Germinal center (tissue), 1 donor: ENCODE measurements at regions not wholly inside any gene's neighbourhood (a gene's known extent, or its start where the extent isn't known, plus 50 kb on each side); places are given as distances from the start of the nearest gene placed in this dataset.

ENCODE experiments used
- DNase-seq: peaks from one replicate; pipeline ENCODE4 v3.0.0; 2012; ENCODE audit warnings: mixed read lengths, low spot score

GRCh38 chr6:164294047-164294784 is 879.7 kb downstream of the QKI start:
- no peak for DNase-seq

DNA sequence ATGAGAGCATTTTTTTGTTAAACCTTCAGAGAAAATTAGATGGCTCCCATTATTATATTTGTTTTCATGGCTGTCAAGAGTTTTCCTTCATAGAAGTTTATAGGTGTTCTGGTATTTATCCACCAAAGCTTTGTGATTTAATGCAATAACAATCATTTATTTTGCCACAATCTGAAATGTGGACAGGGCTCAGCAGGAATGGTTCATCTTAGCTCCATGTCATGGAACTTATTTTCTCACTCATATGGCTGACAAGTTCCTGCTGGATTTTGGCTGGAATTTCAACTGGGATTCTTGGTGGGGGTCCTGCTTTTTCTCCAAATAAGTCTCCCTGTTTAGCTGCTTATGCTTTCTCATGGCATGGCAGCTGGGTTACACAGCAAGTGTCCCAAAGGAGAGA is 876.7 kb downstream of the QKI start:
- no peak for DNase-seq

DNA sequence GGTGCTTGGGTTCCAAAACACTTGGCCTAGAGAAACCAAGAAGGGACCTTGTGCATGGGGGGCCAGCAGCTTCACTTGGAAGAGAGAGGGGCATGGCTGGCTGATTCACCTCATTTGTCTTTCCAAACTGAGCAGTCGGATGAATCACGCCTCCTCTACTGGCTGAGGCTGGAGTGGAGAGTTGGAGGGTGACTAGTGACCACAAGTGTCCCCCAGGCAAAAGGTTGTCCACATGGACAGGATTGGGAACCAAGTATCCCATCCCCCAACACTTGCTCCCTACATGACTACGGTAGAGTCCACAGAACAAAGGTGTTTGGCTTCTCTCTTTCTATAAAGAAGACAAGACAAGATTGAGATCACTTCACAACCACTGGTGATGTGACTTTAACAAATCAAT is 875.6 kb downstream of the QKI start:
- no peak for DNase-seq

DNA sequence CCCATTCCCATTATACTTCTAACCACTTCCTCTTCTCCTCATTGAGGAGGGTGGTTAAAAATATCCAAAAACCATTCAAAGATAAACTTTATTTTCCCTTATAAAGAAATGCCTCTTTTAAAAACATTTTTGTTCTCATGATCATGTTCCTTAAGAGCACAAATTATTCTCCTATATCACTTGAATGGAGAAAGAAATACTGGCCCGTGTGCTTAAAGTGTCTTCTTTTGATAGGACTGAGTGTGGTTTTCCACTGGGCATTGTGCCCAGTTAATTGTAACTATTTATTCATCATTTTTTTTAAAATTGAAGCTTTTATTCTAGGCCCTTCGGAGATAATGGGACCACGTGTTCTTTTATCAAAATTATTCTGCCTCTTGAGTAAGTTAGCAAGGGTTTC is 871.5 kb downstream of the QKI start:
- no peak for DNase-seq

- DNase-seq, result no peak
These were observed 869.1 kb downstream of the QKI start for GRCh38 chr6:164283574-164283973.

GRCh38 chr6:164276211-164276610 is 861.7 kb downstream of the QKI start:
- no peak for DNase-seq

GRCh38 chr6:164275773-164276172 is 861.3 kb downstream of the QKI start:
- DNase-seq, result no peak

DNA sequence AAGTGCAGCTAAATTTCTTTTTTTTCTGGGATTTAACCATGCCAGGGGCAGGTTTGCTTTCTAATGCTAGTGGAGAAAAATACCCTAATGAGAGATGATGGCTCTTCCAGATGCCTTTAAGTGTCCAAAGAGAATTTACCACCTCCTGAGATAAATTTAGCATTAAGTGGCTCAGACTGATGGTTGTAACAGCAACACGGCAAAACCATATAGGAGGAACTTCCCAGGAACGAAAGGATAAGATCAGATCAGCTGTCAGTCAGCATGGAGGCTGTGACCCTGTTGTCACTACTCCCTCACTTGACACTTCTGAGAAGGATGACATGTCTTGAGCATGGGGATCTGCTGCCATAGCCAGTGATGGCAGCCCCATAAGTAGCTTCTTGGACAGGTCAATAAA is 860.0 kb downstream of the QKI start:
- DNase-seq, result no peak

DNA sequence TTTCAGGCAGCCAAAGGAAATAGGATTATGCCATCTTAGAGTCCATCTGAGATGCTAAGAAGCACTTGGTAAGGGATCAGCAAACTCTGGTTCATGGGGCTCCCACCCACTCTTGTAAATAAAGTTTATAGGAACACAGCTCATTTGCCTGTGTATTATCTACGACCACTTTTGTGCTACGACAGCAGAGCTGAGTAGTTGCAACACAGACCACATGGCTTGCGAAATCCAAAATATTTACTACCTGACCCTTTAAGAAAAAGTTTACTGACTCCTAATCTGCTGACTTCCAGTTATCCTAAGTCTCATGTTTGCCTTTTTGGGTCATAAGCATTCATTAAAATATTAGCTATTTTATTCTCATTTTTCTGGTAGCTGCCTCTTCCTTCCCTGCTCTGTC is 859.0 kb downstream of the QKI start:
- no peak for DNase-seq

GRCh38 chr6:164266851-164267250 is 852.3 kb downstream of the QKI start:
- no peak for DNase-seq

GRCh38 chr6:164262348-164262747 is 847.8 kb downstream of the QKI start:
- DNase-seq, result no peak

DNA sequence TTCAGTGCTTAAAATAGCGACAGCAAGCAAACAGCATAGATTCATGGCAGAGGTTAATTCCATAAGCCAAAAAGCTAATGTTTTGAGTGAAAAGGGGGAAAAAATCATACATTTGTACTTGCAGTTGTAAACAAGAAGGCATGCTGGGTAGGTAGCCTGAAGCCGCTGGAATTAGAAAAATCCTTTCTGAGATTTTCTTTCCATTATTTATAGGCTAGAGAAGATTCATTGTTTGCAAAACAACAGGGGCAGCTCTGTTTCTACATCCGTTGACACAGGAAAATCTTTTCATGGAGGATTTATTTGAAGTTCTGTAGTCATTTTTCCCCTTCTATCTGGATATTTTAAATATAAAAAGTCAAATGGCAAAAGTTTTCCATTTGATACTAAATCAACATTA is 843.9 kb downstream of the QKI start:
- no peak for DNase-seq

DNA sequence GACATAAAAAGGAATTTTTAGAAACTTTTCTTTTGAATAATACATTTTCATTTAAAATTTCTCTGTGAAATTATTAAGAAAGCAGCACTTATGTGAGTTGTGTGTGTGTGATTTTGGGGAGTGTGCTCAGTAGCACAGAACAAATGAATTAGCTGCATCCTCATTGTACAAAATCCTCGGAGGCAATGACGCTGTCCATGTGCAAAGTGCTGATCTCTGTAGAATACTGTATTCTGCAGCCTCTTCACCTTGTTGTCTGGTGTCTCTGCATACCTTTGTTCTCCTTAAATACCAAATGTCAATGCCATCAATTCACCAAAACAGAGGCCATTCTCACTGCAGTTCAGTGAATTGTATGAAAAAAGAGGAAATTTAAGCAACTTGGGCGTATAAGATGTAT is 838.4 kb downstream of the QKI start:
- no peak for DNase-seq

DNA sequence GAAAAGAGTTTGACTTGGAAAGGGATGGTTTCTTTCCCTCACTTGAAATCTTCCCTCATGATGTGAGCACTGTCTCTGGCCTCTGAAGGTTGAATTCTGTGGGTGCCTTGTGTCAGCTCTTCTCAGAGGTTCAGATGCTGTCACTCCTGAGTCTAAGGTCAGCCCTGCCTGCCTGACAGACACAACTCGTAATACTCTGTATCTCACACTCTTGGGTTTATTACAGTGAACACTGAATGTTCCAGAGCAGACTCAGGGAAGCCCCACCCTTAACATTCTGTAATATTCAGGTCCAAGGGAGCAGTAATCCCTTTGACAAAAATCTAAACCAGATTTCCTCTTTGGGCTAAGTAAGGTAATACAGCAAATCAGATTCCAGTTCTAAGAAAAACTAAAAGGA is 837.8 kb downstream of the QKI start:
- no peak for DNase-seq

GRCh38 chr6:164247106-164247505 is 832.6 kb downstream of the QKI start:
- DNase-seq, result no peak

- no peak for DNase-seq
These were observed 831.6 kb downstream of the QKI start for GRCh38 chr6:164246082-164246481.

DNA sequence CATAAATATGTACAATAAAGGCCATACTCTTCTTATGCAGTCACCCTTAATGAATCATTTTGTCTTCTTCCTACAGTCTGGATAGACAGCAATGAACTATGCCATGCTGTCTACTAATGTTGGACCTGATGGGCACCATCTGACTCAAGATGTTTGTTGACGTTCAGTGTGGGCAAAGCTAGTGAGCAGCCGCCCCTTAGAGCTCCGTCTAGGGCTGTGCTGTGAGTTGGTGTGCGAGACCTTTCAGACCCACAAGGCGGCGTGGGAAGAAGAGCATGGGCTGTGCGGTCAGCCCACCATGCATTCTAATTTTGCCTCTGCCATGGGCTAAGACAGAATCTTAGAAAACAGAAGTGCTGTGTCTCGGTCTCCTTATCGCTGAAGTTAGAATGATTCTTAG is 829.4 kb downstream of the QKI start:
- DNase-seq, result no peak

DNA sequence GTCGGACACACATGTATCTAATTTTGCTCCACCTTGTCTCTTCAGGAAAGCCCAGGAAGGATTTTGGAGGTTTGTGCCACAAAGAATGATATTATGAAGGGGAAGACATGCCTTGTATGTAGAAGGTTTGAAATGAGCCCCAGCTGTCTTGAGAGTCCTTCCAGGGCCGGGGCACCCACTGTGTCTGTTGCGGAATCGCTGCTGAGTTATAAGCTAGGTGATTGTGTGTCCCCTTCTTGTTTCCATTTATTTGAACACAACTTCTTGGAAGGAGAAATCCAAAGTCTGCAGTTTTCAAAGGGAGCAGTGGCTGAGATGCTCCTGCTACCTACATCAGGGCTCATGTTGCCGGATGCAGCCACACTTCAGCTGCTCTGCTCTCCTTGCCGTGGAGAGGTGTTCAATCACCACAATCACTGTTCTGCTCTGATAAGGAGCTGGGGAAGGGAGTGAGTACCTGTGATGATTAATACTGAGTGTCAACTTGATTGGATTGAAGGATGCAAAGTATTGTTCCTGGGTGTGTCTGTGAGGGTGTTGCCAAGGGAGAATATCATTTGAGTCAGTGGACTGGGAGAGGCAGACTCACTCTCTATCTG is 828.6 kb downstream of the QKI start:
- no peak for DNase-seq

DNA sequence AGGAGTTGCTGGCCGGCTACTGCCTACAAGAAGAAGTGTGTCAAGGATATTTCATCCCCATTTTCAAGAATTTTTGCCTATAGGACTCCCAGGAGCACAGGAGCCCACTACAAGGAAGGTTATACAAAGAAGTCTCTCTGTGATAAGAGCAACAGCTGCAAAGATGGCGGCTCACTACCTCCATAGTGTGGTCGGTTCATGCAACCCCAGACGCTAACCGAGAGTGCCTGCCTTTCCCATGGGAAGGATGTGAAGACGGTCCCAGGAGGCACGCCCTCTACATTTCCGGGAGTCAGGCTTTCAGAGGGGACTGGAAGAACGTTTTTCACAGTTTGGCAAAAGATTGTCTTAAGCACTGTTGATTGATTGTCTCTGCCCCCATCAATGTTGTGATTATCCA is 816.3 kb downstream of the QKI start:
- DNase-seq, result no peak

DNA sequence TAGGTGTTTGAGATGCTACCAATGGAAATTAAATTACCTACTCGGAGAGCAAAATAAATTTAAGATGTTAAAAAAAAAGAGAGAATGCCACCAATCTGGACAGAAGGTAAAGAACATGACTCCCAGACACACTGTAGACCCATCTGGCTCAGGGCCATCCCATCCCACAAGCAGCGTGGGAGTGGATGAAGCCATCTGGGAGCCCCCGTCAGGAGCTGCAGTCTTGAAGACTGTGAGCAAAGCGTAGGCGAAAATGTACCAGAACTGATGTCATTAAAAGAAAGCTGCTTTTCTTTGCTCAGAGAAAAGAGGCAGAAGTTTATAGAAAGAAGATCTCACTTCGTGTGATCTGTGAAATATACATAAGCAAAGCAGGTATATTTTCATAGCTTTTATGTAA is 815.7 kb downstream of the QKI start:
- no peak for DNase-seq

GRCh38 chr6:164229716-164230115 is 815.2 kb downstream of the QKI start:
- DNase-seq, result no peak

- no peak for DNase-seq
These were observed 813.5 kb downstream of the QKI start for GRCh38 chr6:164227952-164228522.

DNA sequence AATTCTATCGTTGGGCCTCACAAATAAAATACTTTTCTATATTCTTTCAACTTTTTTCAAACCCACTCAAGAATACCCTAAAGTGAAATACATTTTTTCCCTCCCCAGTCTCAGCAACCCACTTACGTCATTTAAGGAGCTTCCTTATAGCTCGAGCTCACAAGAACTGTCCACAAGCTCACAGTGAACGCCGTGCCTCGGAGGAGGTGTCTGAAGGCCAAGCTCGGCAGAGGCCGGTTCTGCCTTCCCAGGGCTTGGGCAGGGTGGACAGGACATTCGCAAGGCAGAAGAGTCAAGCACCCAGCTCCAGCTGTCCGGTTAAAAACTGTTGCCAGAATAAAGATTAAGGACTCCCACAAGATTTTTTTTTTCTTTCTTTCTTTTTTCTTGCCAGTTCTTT is 802.3 kb downstream of the QKI start:
- DNase-seq, result no peak

DNA sequence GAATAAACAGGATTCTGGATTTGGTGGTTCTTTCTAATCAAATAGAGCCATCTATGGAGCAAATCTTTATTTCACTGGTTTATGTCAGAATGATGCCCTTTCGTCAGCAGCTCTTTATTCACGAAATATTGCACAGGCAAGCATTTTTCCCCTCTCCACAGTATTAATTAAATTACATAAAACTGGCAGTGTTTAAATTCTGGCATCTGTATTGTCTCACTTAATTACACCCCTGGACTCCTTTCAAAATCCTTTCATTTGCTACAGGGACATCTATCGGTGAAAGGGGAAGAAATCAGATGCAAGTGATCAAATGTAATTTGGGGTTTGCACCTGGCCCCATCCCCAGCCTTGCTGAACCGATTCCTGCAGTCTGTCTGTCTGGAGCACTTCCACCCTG is 801.9 kb downstream of the QKI start:
- no peak for DNase-seq
